H1 (cell line): ENCODE measurements at regions not wholly inside any gene's neighbourhood (a gene's known extent, or its start where the extent isn't known, plus 50 kb on each side); places are given as distances from the start of the nearest gene placed in this dataset.

Source experiments
- CBX8 ChIP-seq: fragments of 300-800, 300-1000 bp; sonication (generic); IDR thresholded peaks from 2 replicates; pipeline ENCODE4 v1.7.1; 2016; ENCODE audit warnings: low read depth, low read length, borderline replicate concordance
- CTCF ChIP-seq, 3 experiments: IDR thresholded peaks; 1 replicate in 2 of 3; 2 replicates in 1 of 3; pipeline versions ENCODE4 v1.5.1 to v1.6.1; 2011; ENCODE audit warnings: low read length in 3 of 3, mild to moderate bottlenecking in 3 of 3, inconsistent platforms in 2 of 3, low read depth in 1 of 3, moderate library complexity in 1 of 3; ENCODE audit not compliant: insufficient read depth in 1 of 3; ENCODE audit errors: control extremely low read depth in 1 of 3
- EP300 ChIP-seq, 2 experiments: IDR thresholded peaks; 1 replicate in 1 of 2; 2 replicates in 1 of 2; pipeline ENCODE4 v1.6.1; 2011 to 2012; ENCODE audit warnings: low read depth in 2 of 2, low read length in 2 of 2, mild to moderate bottlenecking in 2 of 2, borderline replicate concordance in 1 of 2, inconsistent platforms in 1 of 2, moderate library complexity in 1 of 2
- GTF2F1 ChIP-seq: IDR thresholded peaks from 2 replicates; pipeline ENCODE4 v1.6.1; 2012; ENCODE audit warnings: low read depth, low read length, improper control_type of control experiment, borderline replicate concordance
- HDAC6 ChIP-seq: IDR thresholded peaks from one replicate; pipeline ENCODE4 v1.7.1; 2012; ENCODE audit warnings: low read depth, mild to moderate bottlenecking, inconsistent platforms, low read length, moderate library complexity
- JUN ChIP-seq: IDR thresholded peaks from 2 replicates; pipeline ENCODE4 v1.6.1; 2011; ENCODE audit warnings: low read depth, mild to moderate bottlenecking, improper control_type of control experiment, low read length

GRCh38 chr9:13705918-13706317, 426.4 kb upstream of the MPDZ start (continued):
- TF ChIP-seq CTCF (IDR thresholded peaks at IDR 0.05; ENCODE audit: control extremely low read depth in 1 of 3, insufficient read depth in 1 of 3, low read depth in 1 of 3, low read length in 3 of 3) (no peak), CBX8 (no peak), GTF2F1 (no peak), EP300 (IDR thresholded peaks at IDR 0.05; ENCODE audit: borderline replicate concordance in 1 of 2, low read depth in 2 of 2, low read length in 2 of 2) (no peak), JUN (no peak), HDAC6 (no peak)
